ENCODE measurements at regions not wholly inside any gene's neighbourhood (a gene's known extent, or its start where the extent isn't known, plus 50 kb on each side); places are given as distances from the start of the nearest gene placed in this dataset.
"Not testable (repeated sequence)": the region's sequence is repeated elsewhere in the genome, so short reads cannot be mapped to it uniquely, and the experiment has no call there.

GRCh38 chr11:29051935-29052334 is 943.7 kb downstream of the METTL15 start:
- no peak for DNase-seq (ENCODE audit: low spot score in 2 of 2)
- no peaks in the 10 kb centered on the region for H3K27me3 Mint-ChIP-seq

GRCh38 chr11:29050962-29051361 is 942.8 kb downstream of the METTL15 start:
- H3K36me3 Mint-ChIP-seq (ENCODE audit: insufficient read depth); H3K4me1 Mint-ChIP-seq; H3K27ac Mint-ChIP-seq (ENCODE audit: low read depth); H3K4me3 Mint-ChIP-seq; H3K27me3 Mint-ChIP-seq; DNase-seq (ENCODE audit: low spot score in 2 of 2); ATAC-seq (replicated peaks; ENCODE audit: extremely low read depth, poor library complexity, severe bottlenecking): not testable (repeated sequence)
- H3K9me3 Mint-ChIP-seq, result peaks cover 14% of the 10 kb centered on the region

More at GRCh38 chr11:29051935-29052334, 943.7 kb downstream of the METTL15 start:
- no peak overlapping the region for H3K27ac Mint-ChIP-seq (ENCODE audit: low read depth)
- ATAC-seq (replicated peaks; ENCODE audit: extremely low read depth, poor library complexity, severe bottlenecking), result no peak
- no peak overlapping the region for H3K4me3 Mint-ChIP-seq
- H3K36me3 Mint-ChIP-seq (ENCODE audit: insufficient read depth), result no peaks in the 10 kb centered on the region
- no peaks in the 10 kb centered on the region for H3K4me1 Mint-ChIP-seq
- H3K9me3 Mint-ChIP-seq, result peaks cover 16% of the 10 kb centered on the region

- Mint-ChIP-seq H3K27ac (ENCODE audit: low read depth) (no peak overlapping the region), H3K27me3 (no peaks in the 10 kb centered on the region), H3K4me3 (no peak overlapping the region), H3K4me1 (no peaks in the 10 kb centered on the region), H3K9me3 (peaks cover 26% of the 10 kb centered on the region), H3K36me3 (ENCODE audit: insufficient read depth) (no peaks in the 10 kb centered on the region)
- ATAC-seq (replicated peaks; ENCODE audit: extremely low read depth, poor library complexity, severe bottlenecking), result no peak
- no peak for DNase-seq (ENCODE audit: low spot score in 2 of 2)
Observed at GRCh38 chr11:29040489-29040888, 932.3 kb downstream of the METTL15 start.

GRCh38 chr11:29032384-29033149 is 924.4 kb downstream of the METTL15 start:
- no peak for ATAC-seq (replicated peaks; ENCODE audit: extremely low read depth, poor library complexity, severe bottlenecking)
- Mint-ChIP-seq H3K27ac (ENCODE audit: low read depth) (no peak overlapping the region), H3K27me3 (no peaks in the 10 kb centered on the region), H3K9me3 (peaks cover 14% of the 10 kb centered on the region), H3K4me3 (no peak overlapping the region), H3K36me3 (ENCODE audit: insufficient read depth) (peaks cover 2% of the 10 kb centered on the region), H3K4me1 (no peaks in the 10 kb centered on the region)
- DNase-seq (ENCODE audit: low spot score in 2 of 2), result no peak

GRCh38 chr11:29029452-29029851 is 921.3 kb downstream of the METTL15 start:
- H3K27me3 Mint-ChIP-seq, result no peaks in the 10 kb centered on the region
- H3K9me3 Mint-ChIP-seq, result peaks cover 21% of the 10 kb centered on the region
- DNase-seq (ENCODE audit: low spot score in 2 of 2), result no peak
- no peak overlapping the region for H3K4me3 Mint-ChIP-seq
- ATAC-seq (replicated peaks; ENCODE audit: extremely low read depth, poor library complexity, severe bottlenecking), result no peak
- H3K27ac Mint-ChIP-seq (ENCODE audit: low read depth), result no peak overlapping the region
- H3K36me3 Mint-ChIP-seq (ENCODE audit: insufficient read depth), result peaks cover 4% of the 10 kb centered on the region
- H3K4me1 Mint-ChIP-seq, result no peaks in the 10 kb centered on the region

- H3K27ac Mint-ChIP-seq (ENCODE audit: low read depth), result no peak overlapping the region
- H3K9me3 Mint-ChIP-seq, result peaks cover 27% of the 10 kb centered on the region
- no peaks in the 10 kb centered on the region for H3K4me1 Mint-ChIP-seq
- no peak overlapping the region for H3K4me3 Mint-ChIP-seq
- H3K36me3 Mint-ChIP-seq (ENCODE audit: insufficient read depth), result peaks cover 4% of the 10 kb centered on the region
- no peak for ATAC-seq (replicated peaks; ENCODE audit: extremely low read depth, poor library complexity, severe bottlenecking)
- H3K27me3 Mint-ChIP-seq, result no peaks in the 10 kb centered on the region
- no peak for DNase-seq (ENCODE audit: low spot score in 2 of 2)
Observed at GRCh38 chr11:29027436-29027835, 919.2 kb downstream of the METTL15 start.

- no peak overlapping the region for H3K27ac Mint-ChIP-seq (ENCODE audit: low read depth)
- DNase-seq (ENCODE audit: low spot score in 2 of 2) (no peak), ATAC-seq (replicated peaks; ENCODE audit: extremely low read depth, poor library complexity, severe bottlenecking) (no peak)
- H3K4me3 Mint-ChIP-seq, result no peak overlapping the region
- peaks cover 34% of the 10 kb centered on the region for H3K9me3 Mint-ChIP-seq
- H3K27me3 Mint-ChIP-seq, result no peaks in the 10 kb centered on the region
- H3K36me3 Mint-ChIP-seq (ENCODE audit: insufficient read depth), result peaks cover 4% of the 10 kb centered on the region
- H3K4me1 Mint-ChIP-seq, result no peaks in the 10 kb centered on the region
Observed at GRCh38 chr11:29026286-29026685, 918.1 kb downstream of the METTL15 start.

GRCh38 chr11:29025001-29025400 is 916.8 kb downstream of the METTL15 start:
- peaks cover 4% of the 10 kb centered on the region for H3K36me3 Mint-ChIP-seq (ENCODE audit: insufficient read depth)
- H3K9me3 Mint-ChIP-seq, result peaks cover 34% of the 10 kb centered on the region
- H3K4me1 Mint-ChIP-seq, result no peaks in the 10 kb centered on the region
- ATAC-seq (replicated peaks; ENCODE audit: extremely low read depth, poor library complexity, severe bottlenecking) (no peak), DNase-seq (ENCODE audit: low spot score in 2 of 2) (no peak)
- H3K27me3 Mint-ChIP-seq, result no peaks in the 10 kb centered on the region
- no peak overlapping the region for H3K4me3 Mint-ChIP-seq
- H3K27ac Mint-ChIP-seq (ENCODE audit: low read depth), result no peak overlapping the region

GRCh38 chr11:29024386-29024785 is 916.2 kb downstream of the METTL15 start:
- Mint-ChIP-seq H3K27ac (ENCODE audit: low read depth) (no peak overlapping the region), H3K36me3 (ENCODE audit: insufficient read depth) (peaks cover 3% of the 10 kb centered on the region), H3K4me1 (no peaks in the 10 kb centered on the region), H3K9me3 (peaks cover 34% of the 10 kb centered on the region), H3K4me3 (no peak overlapping the region), H3K27me3 (no peaks in the 10 kb centered on the region)
- ATAC-seq (replicated peaks; ENCODE audit: extremely low read depth, poor library complexity, severe bottlenecking) (no peak), DNase-seq (ENCODE audit: low spot score in 2 of 2) (no peak)

- peaks cover 28% of the 10 kb centered on the region for H3K9me3 Mint-ChIP-seq
Observed at GRCh38 chr11:29023761-29024160, 915.6 kb downstream of the METTL15 start.

GRCh38 chr11:29022676-29023075 is 914.5 kb downstream of the METTL15 start:
- Mint-ChIP-seq H3K36me3 (ENCODE audit: insufficient read depth) (peaks cover 2% of the 10 kb centered on the region), H3K9me3 (peaks cover 28% of the 10 kb centered on the region), H3K27ac (ENCODE audit: low read depth) (no peak overlapping the region), H3K27me3 (no peaks in the 10 kb centered on the region), H3K4me1 (no peaks in the 10 kb centered on the region), H3K4me3 (no peak overlapping the region)
- no peak for ATAC-seq (replicated peaks; ENCODE audit: extremely low read depth, poor library complexity, severe bottlenecking)
- DNase-seq (ENCODE audit: low spot score in 2 of 2), result no peak

More at GRCh38 chr11:29023761-29024160, 915.6 kb downstream of the METTL15 start:
- Mint-ChIP-seq H3K4me3 (no peak overlapping the region), H3K4me1 (no peaks in the 10 kb centered on the region), H3K36me3 (ENCODE audit: insufficient read depth) (peaks cover 2% of the 10 kb centered on the region), H3K27me3 (no peaks in the 10 kb centered on the region), H3K27ac (ENCODE audit: low read depth) (no peak overlapping the region)
- ATAC-seq (replicated peaks; ENCODE audit: extremely low read depth, poor library complexity, severe bottlenecking) (no peak), DNase-seq (ENCODE audit: low spot score in 2 of 2) (no peak)

- H3K36me3 Mint-ChIP-seq (ENCODE audit: insufficient read depth), result no peaks in the 10 kb centered on the region
- H3K4me1 Mint-ChIP-seq, result no peaks in the 10 kb centered on the region
- peaks cover 24% of the 10 kb centered on the region for H3K9me3 Mint-ChIP-seq
- ATAC-seq (replicated peaks; ENCODE audit: extremely low read depth, poor library complexity, severe bottlenecking) (no peak), DNase-seq (ENCODE audit: low spot score in 2 of 2) (no peak)
- H3K4me3 Mint-ChIP-seq, result no peak overlapping the region
- no peaks in the 10 kb centered on the region for H3K27me3 Mint-ChIP-seq
- H3K27ac Mint-ChIP-seq (ENCODE audit: low read depth), result no peak overlapping the region
Observed at GRCh38 chr11:29019960-29020683, 911.9 kb downstream of the METTL15 start.

- H3K36me3 Mint-ChIP-seq (ENCODE audit: insufficient read depth), result no peaks in the 10 kb centered on the region
- H3K27me3 Mint-ChIP-seq, result no peaks in the 10 kb centered on the region
- H3K9me3 Mint-ChIP-seq, result peaks cover 19% of the 10 kb centered on the region
- ATAC-seq (replicated peaks; ENCODE audit: extremely low read depth, poor library complexity, severe bottlenecking), result no peak
- H3K4me1 Mint-ChIP-seq, result no peaks in the 10 kb centered on the region
- no peak overlapping the region for H3K4me3 Mint-ChIP-seq
- no peak for DNase-seq (ENCODE audit: low spot score in 2 of 2)
- no peak overlapping the region for H3K27ac Mint-ChIP-seq (ENCODE audit: low read depth)
Observed at GRCh38 chr11:29018631-29019030, 910.4 kb downstream of the METTL15 start.

All from central memory CD8-positive, alpha-beta T cell (primary cell).